Naive thymus-derived CD8-positive, alpha-beta T cell (primary cell): ENCODE measurements at regions not wholly inside any gene's neighbourhood (a gene's known extent, or its start where the extent isn't known, plus 50 kb on each side); places are given as distances from the start of the nearest gene placed in this dataset.
"Not testable (repeated sequence)": the region's sequence is repeated elsewhere in the genome, so short reads cannot be mapped to it uniquely, and the experiment has no call there.

Experiments used
- ATAC-seq, 2 donors: fragments of 150-1000 bp; cut with Tn5 transposase in 1 of 2; sonication (Bioruptor Pico), chemical (Tn5 transposase) in 1 of 2; 1 replicate in 1 of 2; 2 replicates in 1 of 2; pipeline ENCODE4 v1.10.0; 2021; ENCODE audit warnings: mild to moderate bottlenecking in 2 of 2, moderate library complexity in 2 of 2
- POLR2A ChIA-PET: fragments of 350-600 bp; sonication (Branson Sonifier 250); formaldehyde crosslinking; loops from one replicate; lab custom pipeline; 2021; ENCODE audit warnings: antibody characterized with exemption; lab: Charles Lee
- DNase-seq, 10 donors: peaks; one replicate each; pipeline versions ENCODE4 v3.0.0 to v3.0.0-alpha.2; 2020 to 2022
- H3K27ac Mint-ChIP-seq, 10 donors: one replicate each; pipeline ENCODE4 v1.8.0; 2020 to 2022; ENCODE audit warnings: mild to moderate bottlenecking in 10 of 10, mixed read lengths in 10 of 10, moderate library complexity in 4 of 10, inconsistent platforms in 1 of 10
- H3K27me3 Mint-ChIP-seq, 5 donors: one replicate each; pipeline ENCODE4 v1.8.0; 2021 to 2022; ENCODE audit warnings: mixed read lengths in 5 of 5
- H3K36me3 Mint-ChIP-seq, 3 donors: one replicate each; pipeline ENCODE4 v1.8.0; 2020 to 2022; ENCODE audit warnings: mixed read lengths in 3 of 3, mild to moderate bottlenecking in 2 of 3, inconsistent platforms in 1 of 3
- H3K4me1 Mint-ChIP-seq, 4 donors: one replicate each; pipeline ENCODE4 v1.8.0; 2021 to 2022; ENCODE audit warnings: mixed read lengths in 4 of 4
- H3K4me3 Mint-ChIP-seq, 10 donors: one replicate each; pipeline ENCODE4 v1.8.0; 2020 to 2022; ENCODE audit warnings: mild to moderate bottlenecking in 10 of 10, mixed read lengths in 10 of 10, moderate library complexity in 6 of 10, inconsistent platforms in 1 of 10
- H3K9me3 Mint-ChIP-seq, 9 donors: one replicate each; pipeline ENCODE4 v1.8.0; 2020 to 2022; ENCODE audit warnings: mixed read lengths in 9 of 9, mild to moderate bottlenecking in 3 of 9, inconsistent platforms in 1 of 9, moderate library complexity in 1 of 9

GRCh38 chr21:22311741-22312462 is 1313.7 kb downstream of the NCAM2 start:
- peaks cover 0 to 5% (median 0%) of the 10 kb centered on the region in 3 donors for H3K36me3 Mint-ChIP-seq
- POLR2A ChIA-PET, result no interaction called here
- peaks cover 0 to 21% (median 3%) of the 10 kb centered on the region in 9 donors for H3K9me3 Mint-ChIP-seq
- H3K4me3 Mint-ChIP-seq, result no peak overlapping the region
- no peak overlapping the region for H3K27ac Mint-ChIP-seq
- no peak for ATAC-seq
- no peak for DNase-seq
- no peaks in the 10 kb centered on the region for H3K27me3 Mint-ChIP-seq
- H3K4me1 Mint-ChIP-seq, result no peaks in the 10 kb centered on the region

- no peak for ATAC-seq
- no peaks in the 10 kb centered on the region for H3K27me3 Mint-ChIP-seq
- POLR2A ChIA-PET, result no interaction called here
- H3K27ac Mint-ChIP-seq, result no peak overlapping the region
- H3K36me3 Mint-ChIP-seq, result peaks cover 0 to 5% (median 0%) of the 10 kb centered on the region in 3 donors
- no peak overlapping the region for H3K4me3 Mint-ChIP-seq
- H3K9me3 Mint-ChIP-seq, result peaks cover 0 to 17% (median 3%) of the 10 kb centered on the region in 9 donors
- H3K4me1 Mint-ChIP-seq, result no peaks in the 10 kb centered on the region
- DNase-seq, result no peak
Observed at GRCh38 chr21:22314963-22315362, 1316.8 kb downstream of the NCAM2 start.

GRCh38 chr21:22319435-22319834 is 1321.2 kb downstream of the NCAM2 start:
- Mint-ChIP-seq H3K9me3 (peaks cover 0 to 11% (median 0%) of the 10 kb centered on the region in 9 donors), H3K27ac (no peak overlapping the region), H3K27me3 (no peaks in the 10 kb centered on the region), H3K36me3 (no peaks in the 10 kb centered on the region), H3K4me1 (peaks cover 0 to 1% (median 0%) of the 10 kb centered on the region in 4 donors), H3K4me3 (no peak overlapping the region)
- ATAC-seq, result no peak
- no peak for DNase-seq
- POLR2A ChIA-PET, result no interaction called here

- POLR2A ChIA-PET, result no interaction called here
Observed at GRCh38 chr21:22342889-22343288, 1344.7 kb downstream of the NCAM2 start.

GRCh38 chr21:22343303-22343702 is 1345.1 kb downstream of the NCAM2 start:
- Mint-ChIP-seq H3K36me3 (peaks cover 0 to 32% (median 0%) of the 10 kb centered on the region in 3 donors), H3K9me3 (peaks cover 0 to 26% (median 9%) of the 10 kb centered on the region in 9 donors), H3K27ac (peak overlapping the region in 2 of 10 donors; percentile 24 to 51), H3K4me1 (peaks cover 0 to 10% (median 6%) of the 10 kb centered on the region in 4 donors), H3K4me3 (peak overlapping the region in 1 of 10 donors; percentile 18), H3K27me3 (no peaks in the 10 kb centered on the region)
- DNase-seq, result peak in 1 of 10 donors; percentile 5
- POLR2A ChIA-PET, result no interaction called here
- no peak for ATAC-seq

More at GRCh38 chr21:22342889-22343288, 1344.7 kb downstream of the NCAM2 start:
- peak overlapping the region in 1 of 10 donors; percentile 51 for H3K27ac Mint-ChIP-seq
- DNase-seq, result peak in 2 of 10 donors; percentile 1 to 39
- H3K27me3 Mint-ChIP-seq, result no peaks in the 10 kb centered on the region
- peaks cover 0 to 32% (median 0%) of the 10 kb centered on the region in 3 donors for H3K36me3 Mint-ChIP-seq
- H3K9me3 Mint-ChIP-seq, result peaks cover 0 to 26% (median 9%) of the 10 kb centered on the region in 9 donors
- peaks cover 0 to 10% (median 6%) of the 10 kb centered on the region in 4 donors for H3K4me1 Mint-ChIP-seq
- peak overlapping the region in 1 of 10 donors; percentile 18 for H3K4me3 Mint-ChIP-seq
- ATAC-seq, result no peak

- DNase-seq (no peak), ATAC-seq (no peak)
- no peak overlapping the region for H3K4me3 Mint-ChIP-seq
- H3K9me3 Mint-ChIP-seq, result peaks cover 0 to 26% (median 9%) of the 10 kb centered on the region in 9 donors
- peaks cover 0 to 10% (median 6%) of the 10 kb centered on the region in 4 donors for H3K4me1 Mint-ChIP-seq
- peaks cover 0 to 29% (median 0%) of the 10 kb centered on the region in 3 donors for H3K36me3 Mint-ChIP-seq
- H3K27me3 Mint-ChIP-seq, result no peaks in the 10 kb centered on the region
- POLR2A ChIA-PET, result no interaction called here
- H3K27ac Mint-ChIP-seq, result peak overlapping the region in 1 of 10 donors; percentile 24
Observed at GRCh38 chr21:22343721-22344120, 1345.5 kb downstream of the NCAM2 start.

- peaks cover 0 to 10% (median 0%) of the 10 kb centered on the region in 3 donors for H3K36me3 Mint-ChIP-seq
- no peak overlapping the region for H3K4me3 Mint-ChIP-seq
- DNase-seq, result no peak
- peaks cover 0 to 10% (median 6%) of the 10 kb centered on the region in 4 donors for H3K4me1 Mint-ChIP-seq
- H3K9me3 Mint-ChIP-seq, result peaks cover 0 to 17% (median 6%) of the 10 kb centered on the region in 9 donors
- no peak for ATAC-seq
- POLR2A ChIA-PET, result no interaction called here
- no peaks in the 10 kb centered on the region for H3K27me3 Mint-ChIP-seq
- no peak overlapping the region for H3K27ac Mint-ChIP-seq
Observed at GRCh38 chr21:22345624-22346023, 1347.4 kb downstream of the NCAM2 start.

GRCh38 chr21:22346576-22346975 is 1348.4 kb downstream of the NCAM2 start:
- POLR2A ChIA-PET, result no interaction called here
- Mint-ChIP-seq H3K4me3 (no peak overlapping the region), H3K9me3 (peaks cover 0 to 11% (median 0%) of the 10 kb centered on the region in 9 donors), H3K27me3 (no peaks in the 10 kb centered on the region), H3K36me3 (peaks cover 0 to 1% (median 0%) of the 10 kb centered on the region in 3 donors), H3K27ac (no peak overlapping the region), H3K4me1 (peaks cover 0 to 10% (median 6%) of the 10 kb centered on the region in 4 donors)
- ATAC-seq, result no peak
- no peak for DNase-seq

GRCh38 chr21:22351076-22351475 is 1352.9 kb downstream of the NCAM2 start:
- no peak for ATAC-seq
- no peaks in the 10 kb centered on the region for H3K27me3 Mint-ChIP-seq
- H3K9me3 Mint-ChIP-seq, result peaks cover 0 to 20% (median 0%) of the 10 kb centered on the region in 9 donors
- H3K4me1 Mint-ChIP-seq, result no peaks in the 10 kb centered on the region
- no peak overlapping the region for H3K27ac Mint-ChIP-seq
- no peak for DNase-seq
- no peak overlapping the region for H3K4me3 Mint-ChIP-seq
- POLR2A ChIA-PET, result no interaction called here
- no peaks in the 10 kb centered on the region for H3K36me3 Mint-ChIP-seq

- POLR2A ChIA-PET, result no interaction called here
- Mint-ChIP-seq H3K36me3 (no peaks in the 10 kb centered on the region), H3K9me3 (peaks cover 0 to 16% (median 0%) of the 10 kb centered on the region in 9 donors), H3K4me1 (no peaks in the 10 kb centered on the region), H3K27me3 (no peaks in the 10 kb centered on the region), H3K4me3 (no peak overlapping the region), H3K27ac (peak overlapping the region in 1 of 10 donors; percentile 39)
- DNase-seq (no peak), ATAC-seq (no peak)
Observed at GRCh38 chr21:22352088-22352487, 1353.9 kb downstream of the NCAM2 start.

- Mint-ChIP-seq H3K27me3 (no peaks in the 10 kb centered on the region), H3K27ac (no peak overlapping the region), H3K4me3 (no peak overlapping the region), H3K9me3 (peaks cover 0 to 14% (median 0%) of the 10 kb centered on the region in 9 donors), H3K36me3 (no peaks in the 10 kb centered on the region), H3K4me1 (no peaks in the 10 kb centered on the region)
- POLR2A ChIA-PET, result no interaction called here
- ATAC-seq (no peak), DNase-seq (no peak)
Observed at GRCh38 chr21:22355949-22356348, 1357.7 kb downstream of the NCAM2 start.

GRCh38 chr21:22356663-22357062 is 1358.5 kb downstream of the NCAM2 start:
- ATAC-seq (no peak), DNase-seq (no peak)
- H3K27me3 Mint-ChIP-seq, result no peaks in the 10 kb centered on the region
- H3K9me3 Mint-ChIP-seq, result peaks cover 0 to 14% (median 0%) of the 10 kb centered on the region in 9 donors
- POLR2A ChIA-PET, result no interaction called here
- no peaks in the 10 kb centered on the region for H3K4me1 Mint-ChIP-seq
- H3K36me3 Mint-ChIP-seq, result no peaks in the 10 kb centered on the region
- no peak overlapping the region for H3K27ac Mint-ChIP-seq
- no peak overlapping the region for H3K4me3 Mint-ChIP-seq

GRCh38 chr21:22359599-22359998 is 1361.4 kb downstream of the NCAM2 start:
- Mint-ChIP-seq H3K9me3 (peaks cover 0 to 11% (median 0%) of the 10 kb centered on the region in 9 donors), H3K27ac (peak overlapping the region in 1 of 10 donors; percentile 19)
- DNase-seq, H3K4me3 Mint-ChIP-seq, H3K36me3 Mint-ChIP-seq, H3K4me1 Mint-ChIP-seq, H3K27me3 Mint-ChIP-seq, ATAC-seq, POLR2A ChIA-PET: not testable (repeated sequence)
